Esophagus muscularis mucosa (tissue), 4 donors: ENCODE measurements at regions not wholly inside any gene's neighbourhood (a gene's known extent, or its start where the extent isn't known, plus 50 kb on each side); places are given as distances from the start of the nearest gene placed in this dataset.

ENCODE experiments used
- EP300 ChIP-seq: sonication (generic); formaldehyde crosslinking; IDR thresholded peaks from one replicate; pipeline ENCODE4 v1.6.1; 2017; ENCODE audit warnings: antibody characterized with exemption
- POLR2A ChIP-seq: fragments of 450-650 bp; IDR thresholded peaks from one replicate; pipeline ENCODE4 v1.6.1; 2017; ENCODE audit warnings: antibody characterized with exemption, moderate library complexity, mild to moderate bottlenecking, low read depth
- POLR2AphosphoS5 ChIP-seq, 2 donors: sonication (generic); formaldehyde crosslinking; IDR thresholded peaks; one replicate each; pipeline ENCODE4 v1.6.1; 2017; ENCODE audit warnings: antibody characterized with exemption in 2 of 2
- TF ChIP-seq, protein P1 (sequence below), 3 experiments: fragments of 200-600 bp in 2 of 3; fragments of 450-650 bp in 1 of 3; sonication (generic) in 2 of 3; IDR thresholded peaks; one replicate each; pipeline ENCODE4 v1.5.1; 2017 to 2019; ENCODE audit warnings: antibody characterized with exemption in 3 of 3, mild to moderate bottlenecking in 2 of 3, moderate library complexity in 1 of 3

DNA sequence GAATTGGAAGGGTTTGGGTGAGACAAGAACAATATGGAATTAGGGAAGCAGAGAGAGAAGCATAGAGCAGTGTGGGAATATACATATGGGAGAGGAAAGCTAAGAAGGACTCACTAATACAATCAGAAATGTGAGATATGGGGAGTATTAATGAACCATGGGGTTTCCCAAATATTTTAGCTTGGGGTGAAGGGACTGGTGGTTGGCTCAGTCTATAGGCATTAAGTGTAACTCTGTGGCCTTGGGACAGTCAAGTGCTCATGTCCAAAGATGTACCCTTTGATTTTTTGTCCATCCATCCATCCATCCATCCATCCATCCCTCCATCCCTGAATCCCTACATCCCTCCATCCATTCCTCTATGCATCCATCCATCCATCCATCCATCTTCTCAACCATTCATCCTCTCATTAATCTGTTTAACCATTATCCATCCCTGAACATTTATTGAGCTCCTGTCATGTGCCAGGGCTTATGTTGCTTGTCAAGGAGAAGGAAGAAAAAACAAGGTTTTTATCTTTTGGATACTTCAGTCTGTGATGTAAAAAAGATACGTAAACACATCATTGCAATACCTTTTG is 263.4 kb upstream of the CHD6 start:
- TF ChIP-seq EP300 (no peak), POLR2AphosphoS5 (IDR thresholded peaks at IDR 0.05) (no peak), POLR2A (no peak)
- TF ChIP-seq, protein P1, sequence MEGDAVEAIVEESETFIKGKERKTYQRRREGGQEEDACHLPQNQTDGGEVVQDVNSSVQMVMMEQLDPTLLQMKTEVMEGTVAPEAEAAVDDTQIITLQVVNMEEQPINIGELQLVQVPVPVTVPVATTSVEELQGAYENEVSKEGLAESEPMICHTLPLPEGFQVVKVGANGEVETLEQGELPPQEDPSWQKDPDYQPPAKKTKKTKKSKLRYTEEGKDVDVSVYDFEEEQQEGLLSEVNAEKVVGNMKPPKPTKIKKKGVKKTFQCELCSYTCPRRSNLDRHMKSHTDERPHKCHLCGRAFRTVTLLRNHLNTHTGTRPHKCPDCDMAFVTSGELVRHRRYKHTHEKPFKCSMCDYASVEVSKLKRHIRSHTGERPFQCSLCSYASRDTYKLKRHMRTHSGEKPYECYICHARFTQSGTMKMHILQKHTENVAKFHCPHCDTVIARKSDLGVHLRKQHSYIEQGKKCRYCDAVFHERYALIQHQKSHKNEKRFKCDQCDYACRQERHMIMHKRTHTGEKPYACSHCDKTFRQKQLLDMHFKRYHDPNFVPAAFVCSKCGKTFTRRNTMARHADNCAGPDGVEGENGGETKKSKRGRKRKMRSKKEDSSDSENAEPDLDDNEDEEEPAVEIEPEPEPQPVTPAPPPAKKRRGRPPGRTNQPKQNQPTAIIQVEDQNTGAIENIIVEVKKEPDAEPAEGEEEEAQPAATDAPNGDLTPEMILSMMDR (IDR thresholded peaks at IDR 0.05), result no peak
